IMR-90 (cell line): ENCODE measurements at regions not wholly inside any gene's neighbourhood (a gene's known extent, or its start where the extent isn't known, plus 50 kb on each side); places are given as distances from the start of the nearest gene placed in this dataset.
A peak's percentile ranks its signal among the peaks of the same experiment; 100 is the strongest.

Experiments used
- ATAC-seq: fragments of 200-7000 bp; cut with Tn5 transposase; 2 replicates; pipeline ENCODE4 v1.9.1; 2020; ENCODE audit warnings: low read depth, mild to moderate bottlenecking, moderate library complexity
- BruUV-seq: library from RNA; stranded (reverse); fragments of 400-500 nt; replicated peaks from 2 replicates; lab custom pipeline; 2021; lab: Mats Ljungman, UMichigan
- CTCF ChIA-PET: fragments of 300-600 bp; formaldehyde crosslinking; extraction: SDS; loops from one replicate; lab custom pipeline; 2021; ENCODE audit warnings: antibody characterized with exemption; lab: Yijun Ruan, JAX
- POLR2A ChIA-PET: fragments of 300-600 bp; sonication (Branson Sonifier 250); formaldehyde crosslinking; loops from one replicate; lab custom pipeline; 2022; ENCODE audit warnings: antibody characterized with exemption; ENCODE audit not compliant: unreplicated experiment; lab: Charles Lee
- DNase-seq: peaks from one replicate; pipeline ENCODE4 v3.0.0; 2013
- H2AFZ ChIP-seq: replicated peaks from 2 replicates; pipeline ENCODE3; 2013; ENCODE audit warnings: low read length, mild to moderate bottlenecking; ENCODE audit not compliant: poor library complexity
- H2AK5ac ChIP-seq: 2 replicates; pipeline ENCODE4 v1.6.1; 2013; ENCODE audit warnings: low read depth, low read length, inconsistent platforms
- H2AK9ac ChIP-seq: replicated peaks from 2 replicates; pipeline ENCODE3; 2013; ENCODE audit warnings: mild to moderate bottlenecking, low read depth, low read length, moderate library complexity; ENCODE audit not compliant: poor library complexity
- H2BK120ac ChIP-seq: 2 replicates; pipeline ENCODE4 v1.6.1; 2013; ENCODE audit warnings: low read depth, low read length, inconsistent platforms
- H2BK15ac ChIP-seq: 3 replicates; pipeline ENCODE4 v1.6.1; 2013; ENCODE audit warnings: low read depth, low read length, inconsistent platforms
- H2BK20ac ChIP-seq: 2 replicates; pipeline ENCODE4 v1.6.1; 2013; ENCODE audit warnings: low read depth, mild to moderate bottlenecking, inconsistent platforms, low read length, moderate library complexity
- H2BK5ac ChIP-seq: 2 replicates; pipeline ENCODE4 v1.6.1; 2013; ENCODE audit warnings: mild to moderate bottlenecking, low read depth, low read length, inconsistent platforms; ENCODE audit not compliant: poor library complexity, severe bottlenecking
- H3K14ac ChIP-seq: replicated peaks from 2 replicates; pipeline ENCODE4 v1.6.1; 2013; ENCODE audit warnings: low read depth, low read length, inconsistent platforms
- H3K18ac ChIP-seq: 2 replicates; pipeline ENCODE4 v1.6.1; 2013; ENCODE audit warnings: low read depth, low read length, control low read depth
- H3K23ac ChIP-seq: 2 replicates; pipeline ENCODE4 v1.6.1; 2013; ENCODE audit warnings: low read depth, low read length, inconsistent platforms
- H3K27ac ChIP-seq: 2 replicates; pipeline ENCODE4 v1.5.1; 2013; ENCODE audit warnings: mild to moderate bottlenecking, control low read depth, low read length; ENCODE audit not compliant: insufficient read depth
- H3K27me3 ChIP-seq: 2 replicates; pipeline ENCODE4 v1.6.1; 2013; ENCODE audit warnings: low read length; ENCODE audit not compliant: control insufficient read depth, insufficient read depth
- H3K36me3 ChIP-seq: 2 replicates; pipeline ENCODE4 v1.6.1; 2013; ENCODE audit warnings: low read length, mixed read lengths; ENCODE audit not compliant: control insufficient read depth, insufficient read depth
- H3K4ac ChIP-seq: 2 replicates; pipeline ENCODE4 v1.6.1; 2013; ENCODE audit warnings: low read depth, low read length, inconsistent platforms
- H3K4me1 ChIP-seq: 2 replicates; pipeline ENCODE4 v1.6.1; 2013; ENCODE audit warnings: low read length, mixed read lengths; ENCODE audit not compliant: control insufficient read depth, insufficient read depth
- H3K4me2 ChIP-seq: 2 replicates; pipeline ENCODE4 v1.6.1; 2013; ENCODE audit warnings: low read depth, mild to moderate bottlenecking, control low read depth, low read length, moderate library complexity
- H3K4me3 ChIP-seq: 2 replicates; pipeline ENCODE4 v1.5.1; 2013; ENCODE audit warnings: low read depth, mild to moderate bottlenecking, control low read depth, low read length, moderate library complexity; ENCODE audit not compliant: insufficient read depth
- H3K56ac ChIP-seq: 2 replicates; pipeline ENCODE4 v1.6.1; 2013; ENCODE audit warnings: low read length, inconsistent platforms; ENCODE audit not compliant: insufficient read depth; ENCODE audit errors: extremely low read depth
- H3K79me1 ChIP-seq, 2 experiments: 2 replicates each; pipeline ENCODE4 v1.6.1; 2013; ENCODE audit warnings: low read length in 2 of 2, inconsistent platforms in 1 of 2, low read depth in 1 of 2
- H3K9ac ChIP-seq: 2 replicates; pipeline ENCODE4 v1.6.1; 2013; ENCODE audit warnings: low read depth, low read length, control low read depth
- H3K9me1 ChIP-seq: 2 replicates; pipeline ENCODE4 v1.6.1; 2013; ENCODE audit warnings: low read length, inconsistent platforms; ENCODE audit not compliant: insufficient read depth
- H3K9me3 ChIP-seq: 2 replicates; pipeline ENCODE4 v1.6.1; 2013; ENCODE audit warnings: low read length; ENCODE audit not compliant: control insufficient read depth, insufficient read depth
- H4K20me1 ChIP-seq: 2 replicates; pipeline ENCODE4 v1.6.1; 2013; ENCODE audit warnings: low read length, inconsistent platforms; ENCODE audit not compliant: insufficient read depth
- H4K5ac ChIP-seq: 2 replicates; pipeline ENCODE4 v1.6.1; 2013; ENCODE audit warnings: mild to moderate bottlenecking, low read depth, low read length, control low read depth
- H4K8ac ChIP-seq, 2 experiments: 2 replicates each; pipeline ENCODE4 v1.6.1; 2013; ENCODE audit warnings: low read depth in 2 of 2, low read length in 2 of 2, control low read depth in 1 of 2, inconsistent platforms in 1 of 2
- H4K91ac ChIP-seq: 2 replicates; pipeline ENCODE4 v1.6.1; 2013; ENCODE audit warnings: low read depth, low read length, inconsistent platforms; ENCODE audit not compliant: insufficient read depth
- BHLHE40 ChIP-seq: fragments of 150-350 bp; IDR thresholded peaks from 2 replicates; pipeline ENCODE4 v1.6.1; 2016; ENCODE audit warnings: mild to moderate bottlenecking, low read depth, low read length
- CEBPB ChIP-seq: IDR thresholded peaks from 2 replicates; pipeline ENCODE4 v1.6.1; 2012; ENCODE audit warnings: low read depth, low read length, improper control_type of control experiment
- CHD1 ChIP-seq: IDR thresholded peaks from 2 replicates; pipeline ENCODE4 v1.6.1; 2012; ENCODE audit warnings: low read depth, low read length, improper control_type of control experiment
- FOS ChIP-seq: fragments of 150-350 bp; IDR thresholded peaks from 2 replicates; pipeline ENCODE4 v1.6.1; 2016; ENCODE audit warnings: low read depth, low read length
- MAFK ChIP-seq: IDR thresholded peaks from 2 replicates; pipeline ENCODE4 v1.6.1; 2012; ENCODE audit warnings: low read depth, low read length, improper control_type of control experiment
- MAZ ChIP-seq: IDR thresholded peaks from 2 replicates; pipeline ENCODE4 v1.6.1; 2012; ENCODE audit warnings: low read depth, mild to moderate bottlenecking, low read length, improper control_type of control experiment, moderate library complexity, borderline replicate concordance
- MXI1 ChIP-seq: IDR thresholded peaks from 2 replicates; pipeline ENCODE4 v1.6.1; 2012; ENCODE audit warnings: low read depth, mild to moderate bottlenecking, low read length, moderate library complexity, borderline replicate concordance
- NFE2L2 ChIP-seq: fragments of 150-350 bp; IDR thresholded peaks from 2 replicates; pipeline ENCODE4 v1.6.1; 2016; ENCODE audit warnings: low read depth, mild to moderate bottlenecking, low read length
- POLR2A ChIP-seq: IDR thresholded peaks from 2 replicates; pipeline ENCODE4 v1.6.1; 2012; ENCODE audit warnings: mild to moderate bottlenecking, low read depth, low read length
- RAD21 ChIP-seq: IDR thresholded peaks from 2 replicates; pipeline ENCODE4 v1.6.1; 2012; ENCODE audit warnings: low read length, improper control_type of control experiment
- RCOR1 ChIP-seq: IDR thresholded peaks from 2 replicates; pipeline ENCODE4 v1.6.1; 2012; ENCODE audit warnings: mild to moderate bottlenecking, low read length, improper control_type of control experiment; ENCODE audit not compliant: insufficient replicate concordance
- RFX5 ChIP-seq: IDR thresholded peaks from 2 replicates; pipeline ENCODE4 v1.8.0; 2012; ENCODE audit warnings: low read depth, mild to moderate bottlenecking, low read length, moderate library complexity
- SMC3 ChIP-seq: fragments of 150-350 bp; IDR thresholded peaks from 2 replicates; pipeline ENCODE4 v1.6.1; 2016; ENCODE audit warnings: low read depth, mild to moderate bottlenecking, antibody characterized with exemption, low read length, moderate library complexity
- WGBS, 2 experiments: methylation state at CpG; one replicate each; pipeline versions ENCODE4 v1.1.5 to v1.1.7; 2013; ENCODE audit warnings: missing lambda C conversion rate in 2 of 2; ENCODE audit not compliant: insufficient read length in 1 of 2; ENCODE audit errors: extremely low coverage in 2 of 2; 5-methylcytosine and 5-hydroxymethylcytosine counted together
- dilution Hi-C: fragments of 300-500 bp; cut with HindIII; formaldehyde crosslinking; loops from one replicate; pipeline ENCODE4 v1.14.3; 2018; ENCODE audit warnings: low sequenced_read_pairs; ENCODE audit not compliant: unreplicated experiment
- in situ Hi-C: fragments of 300-500 bp; cut with MboI; formaldehyde crosslinking; loops from 3 replicates; pipeline ENCODE4 v1.14.3; 2019; ENCODE audit warnings: low sequenced_read_pairs, inconsistent platforms, mixed read lengths
- intact Hi-C: fragments of 100-400 bp; cut with micrococcal nuclease; formaldehyde crosslinking; loops from 2 replicates; pipeline ENCODE4 v1.10.0; 2022
- TF ChIP-seq, protein P1 (sequence below): conservative IDR thresholded peaks from 2 replicates; pipeline ENCODE4 v1.5.1; 2012; ENCODE audit warnings: mild to moderate bottlenecking, low read depth, low read length, improper control_type of control experiment
- TF ChIP-seq, protein P2 (sequence below): fragments of 150-350 bp; IDR thresholded peaks from 2 replicates; pipeline ENCODE4 v1.6.1; 2017; ENCODE audit warnings: mild to moderate bottlenecking, antibody characterized with exemption, low read length, low read depth
- TF ChIP-seq, protein P3 (sequence below): fragments of 150-350 bp; IDR thresholded peaks from 2 replicates; pipeline ENCODE4 v1.6.1; 2016; ENCODE audit warnings: low read depth, mild to moderate bottlenecking, low read length, moderate library complexity, borderline replicate concordance

DNA sequence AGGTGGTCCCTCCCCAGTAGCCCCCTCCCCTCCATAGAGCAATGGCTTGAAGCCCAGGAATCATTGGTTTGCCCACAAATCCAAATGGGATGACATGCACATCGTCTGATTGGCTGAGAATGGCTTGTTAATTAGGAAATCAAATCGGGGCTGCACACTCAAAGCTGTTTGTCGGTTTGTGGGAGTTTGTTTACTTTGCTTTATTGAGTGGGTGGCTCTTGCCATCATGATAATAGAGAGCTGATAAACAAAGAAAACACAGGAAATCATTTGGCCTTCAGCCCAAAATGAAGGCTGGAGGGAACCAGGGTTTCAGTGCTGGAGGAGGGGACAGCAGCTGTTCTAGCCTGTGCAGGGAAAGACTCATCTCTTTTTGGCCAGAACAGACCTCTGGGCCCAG, 316.3 kb downstream of the CBLN1 start:
- peak overlapping the region; percentile 95; the same call in 2 of the 3 replicates for H2BK15ac ChIP-seq
- H3K9me1 ChIP-seq: peaks cover 26% of the 10 kb centered on the region
- H3K14ac ChIP-seq: peak overlapping the region; percentile 92; the same call in 1 of the 2 replicates
- CTCF ChIA-PET: no interaction called here
- intact Hi-C loops (no loop called here), in situ Hi-C loops (no loop called here), dilution Hi-C loops (no loop called here)
- peak overlapping the region; percentile 99; the same call in 1 of the 2 replicates for H2AK5ac ChIP-seq
- H3K79me1 ChIP-seq: no peaks in the 10 kb centered on the region
- H3K27ac ChIP-seq: peak overlapping the region; percentile 95
- peak overlapping the region; percentile 98 for H4K91ac ChIP-seq
- peak overlapping the region; percentile 38 for H2AFZ ChIP-seq
- H3K9me3 ChIP-seq: no peaks in the 10 kb centered on the region
- ATAC-seq (peak; percentile 15), DNase-seq (peak; percentile 47)
- H2BK5ac ChIP-seq: peak overlapping the region; percentile 96
- no CpG with 5 or more reads among the region's 3 CpGs for WGBS, 2 experiments
- H3K27me3 ChIP-seq: no peaks in the 10 kb centered on the region
- H3K4me1 ChIP-seq: peaks cover 29% of the 10 kb centered on the region
- no peaks in the 10 kb centered on the region for H4K20me1 ChIP-seq
- H4K5ac ChIP-seq: peak overlapping the region; percentile 79; the same call in 1 of the 2 replicates
- H4K8ac ChIP-seq: peak overlapping the region; percentile 87 to 91; a peak in 3 of 4 replicates
- H3K23ac ChIP-seq: peak overlapping the region; percentile 93
- H3K4me2 ChIP-seq: no peak overlapping the region
- BruUV-seq: no TSS peak
- no peak overlapping the region for H3K4me3 ChIP-seq
- H3K56ac ChIP-seq: 0 out of 2 replicates have a peak overlapping the region, but pooled peaks have one; percentile 55
- H2BK120ac ChIP-seq: peak overlapping the region; percentile 99
- POLR2A ChIA-PET: no interaction called here
- H3K4ac ChIP-seq: peak overlapping the region; percentile 96
- H3K36me3 ChIP-seq: no peaks in the 10 kb centered on the region
- peak overlapping the region; percentile 96 for H2BK20ac ChIP-seq
- no peak overlapping the region for H2AK9ac ChIP-seq
- TF ChIP-seq POLR2A (no peak), RCOR1 (no peak), RFX5 (no peak), RAD21 (no peak), CHD1 (no peak), MXI1 (no peak), BHLHE40 (no peak), SMC3 (no peak), NFE2L2 (no peak), FOS (no peak), MAFK (no peak), CEBPB (no peak), MAZ (no peak)
- TF ChIP-seq, protein P1, sequence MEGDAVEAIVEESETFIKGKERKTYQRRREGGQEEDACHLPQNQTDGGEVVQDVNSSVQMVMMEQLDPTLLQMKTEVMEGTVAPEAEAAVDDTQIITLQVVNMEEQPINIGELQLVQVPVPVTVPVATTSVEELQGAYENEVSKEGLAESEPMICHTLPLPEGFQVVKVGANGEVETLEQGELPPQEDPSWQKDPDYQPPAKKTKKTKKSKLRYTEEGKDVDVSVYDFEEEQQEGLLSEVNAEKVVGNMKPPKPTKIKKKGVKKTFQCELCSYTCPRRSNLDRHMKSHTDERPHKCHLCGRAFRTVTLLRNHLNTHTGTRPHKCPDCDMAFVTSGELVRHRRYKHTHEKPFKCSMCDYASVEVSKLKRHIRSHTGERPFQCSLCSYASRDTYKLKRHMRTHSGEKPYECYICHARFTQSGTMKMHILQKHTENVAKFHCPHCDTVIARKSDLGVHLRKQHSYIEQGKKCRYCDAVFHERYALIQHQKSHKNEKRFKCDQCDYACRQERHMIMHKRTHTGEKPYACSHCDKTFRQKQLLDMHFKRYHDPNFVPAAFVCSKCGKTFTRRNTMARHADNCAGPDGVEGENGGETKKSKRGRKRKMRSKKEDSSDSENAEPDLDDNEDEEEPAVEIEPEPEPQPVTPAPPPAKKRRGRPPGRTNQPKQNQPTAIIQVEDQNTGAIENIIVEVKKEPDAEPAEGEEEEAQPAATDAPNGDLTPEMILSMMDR: no peak
- TF ChIP-seq, protein P2, sequence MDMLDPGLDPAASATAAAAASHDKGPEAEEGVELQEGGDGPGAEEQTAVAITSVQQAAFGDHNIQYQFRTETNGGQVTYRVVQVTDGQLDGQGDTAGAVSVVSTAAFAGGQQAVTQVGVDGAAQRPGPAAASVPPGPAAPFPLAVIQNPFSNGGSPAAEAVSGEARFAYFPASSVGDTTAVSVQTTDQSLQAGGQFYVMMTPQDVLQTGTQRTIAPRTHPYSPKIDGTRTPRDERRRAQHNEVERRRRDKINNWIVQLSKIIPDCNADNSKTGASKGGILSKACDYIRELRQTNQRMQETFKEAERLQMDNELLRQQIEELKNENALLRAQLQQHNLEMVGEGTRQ: no peak
- TF ChIP-seq, protein P3, sequence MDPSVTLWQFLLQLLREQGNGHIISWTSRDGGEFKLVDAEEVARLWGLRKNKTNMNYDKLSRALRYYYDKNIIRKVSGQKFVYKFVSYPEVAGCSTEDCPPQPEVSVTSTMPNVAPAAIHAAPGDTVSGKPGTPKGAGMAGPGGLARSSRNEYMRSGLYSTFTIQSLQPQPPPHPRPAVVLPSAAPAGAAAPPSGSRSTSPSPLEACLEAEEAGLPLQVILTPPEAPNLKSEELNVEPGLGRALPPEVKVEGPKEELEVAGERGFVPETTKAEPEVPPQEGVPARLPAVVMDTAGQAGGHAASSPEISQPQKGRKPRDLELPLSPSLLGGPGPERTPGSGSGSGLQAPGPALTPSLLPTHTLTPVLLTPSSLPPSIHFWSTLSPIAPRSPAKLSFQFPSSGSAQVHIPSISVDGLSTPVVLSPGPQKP: no peak
- no peak overlapping the region for H3K9ac ChIP-seq
- peak overlapping the region; percentile 72 for H3K18ac ChIP-seq
